Heart left ventricle (tissue), 16 donors: ENCODE measurements at regions not wholly inside any gene's neighbourhood (a gene's known extent, or its start where the extent isn't known, plus 50 kb on each side); places are given as distances from the start of the nearest gene placed in this dataset.

ENCODE experiments used
- ATAC-seq, 4 donors: fragments of 200-7000 bp; cut with Tn5 transposase; one replicate each; pipeline ENCODE4 v1.9.1; 2020 to 2022; ENCODE audit warnings: moderate library complexity in 4 of 4, mild to moderate bottlenecking in 3 of 4, moderate number of reproducible peaks in 1 of 4
- DNase-seq, 5 donors: peaks; one replicate each; pipeline ENCODE4 v3.0.0-alpha.2; 2020
- H3K27ac ChIP-seq, 12 donors: fragments of 200-600 bp; sonication (generic) in 4 of 12; one replicate each; pipeline versions ENCODE4 v1.5.0 to v1.8.0; 2016 to 2022; ENCODE audit warnings: mild to moderate bottlenecking in 2 of 12
- H3K27me3 ChIP-seq, 9 donors: fragments of 200-600 bp; sonication (generic) in 2 of 9; one replicate each; pipeline versions ENCODE4 v1.5.1 to v1.8.0; 2016 to 2022; ENCODE audit warnings: mild to moderate bottlenecking in 3 of 9
- H3K36me3 ChIP-seq, 9 donors: fragments of 200-600 bp; sonication (generic) in 2 of 9; one replicate each; pipeline versions ENCODE4 v1.5.0 to v1.8.0; 2018 to 2022; ENCODE audit warnings: mild to moderate bottlenecking in 2 of 9
- H3K4me1 ChIP-seq, 12 donors: fragments of 200-600 bp; sonication (generic) in 4 of 12; one replicate each; pipeline versions ENCODE4 v1.5.0 to v1.8.0; 2016 to 2022; ENCODE audit warnings: mild to moderate bottlenecking in 3 of 12
- H3K4me3 ChIP-seq, 12 donors: fragments of 200-600 bp; sonication (generic) in 4 of 12; one replicate each; pipeline versions ENCODE4 v1.5.0 to v1.8.0; 2017 to 2022; ENCODE audit warnings: mild to moderate bottlenecking in 9 of 12, moderate library complexity in 4 of 12
- H3K9me3 ChIP-seq, 12 donors: fragments of 200-600 bp; sonication (generic) in 4 of 12; one replicate each; pipeline versions ENCODE4 v1.5.0 to v1.8.0; 2016 to 2022; ENCODE audit warnings: mild to moderate bottlenecking in 1 of 12
- POLR2A ChIP-seq, 2 donors: fragments of 450-650 bp; IDR thresholded peaks; one replicate each; pipeline ENCODE4 v1.6.1; 2017; ENCODE audit warnings: antibody characterized with exemption in 2 of 2, mild to moderate bottlenecking in 2 of 2, moderate library complexity in 2 of 2
- WGBS, 4 donors: extraction: QIAGEN DNeasy Blood & Tissue Kit in 2 of 4; methylation state at CpG; one replicate each; pipeline versions ENCODE4 v1.1.5 to v1.1.7; 2013 to 2018; 5-methylcytosine and 5-hydroxymethylcytosine counted together
- intact Hi-C, 10 donors: fragments of 100-400 bp; cut with DNase I; formaldehyde crosslinking; loops; one replicate each; pipeline versions ENCODE4 v1.11.1 to v1.14.2; 2022
- TF ChIP-seq, protein P1 (sequence below), 12 donors: fragments of 200-600 bp; sonication (generic) in 4 of 12; IDR thresholded peaks; one replicate each; pipeline versions ENCODE4 v1.5.0 to v1.8.0; 2018 to 2022; ENCODE audit warnings: antibody characterized with exemption in 12 of 12, mild to moderate bottlenecking in 5 of 12
- donor health status: ischemic (EF 13 %, LVEDD 7.1; RV severe dilation, severe dysfunction).
- donor health status: healthy with polysubstance abuse.
- donor health status: DM: no; HTN: yes; CAD: no.
- donor health status: DM: no; HTN: no; CAD: no.
- donor health status: ischemic (EF 25% LVEDD 6.9; RV normal size, moderate dysfunction).
- donor health status: ischemic (EF 25% LVEDD 5.7; RV mildly dilated, moderate dysfunction).
- donor health status: healthy.
- donor health status: DM: yes; HTN: yes; CAD: no.
- donor health status: ischemic (EF 35%, LVEDD 5.7; RV mildly dilated, moderate dysfunction).
- donor health status: nonischemic (EF 11% LVEDD 7.7; RV severe dilation, severe dysfunction).
- donor health status: DM: yes; HTN: yes; CAD: no.
- donor health status: PGD.
- donor health status: ischemic (EF 29% LVEDD 5.4; RV normal size, mild dysfunction).
- donor health status: nonischemic (EF 23%, LVEDD 6.1; RV moderate dilation, normal function).

DNA sequence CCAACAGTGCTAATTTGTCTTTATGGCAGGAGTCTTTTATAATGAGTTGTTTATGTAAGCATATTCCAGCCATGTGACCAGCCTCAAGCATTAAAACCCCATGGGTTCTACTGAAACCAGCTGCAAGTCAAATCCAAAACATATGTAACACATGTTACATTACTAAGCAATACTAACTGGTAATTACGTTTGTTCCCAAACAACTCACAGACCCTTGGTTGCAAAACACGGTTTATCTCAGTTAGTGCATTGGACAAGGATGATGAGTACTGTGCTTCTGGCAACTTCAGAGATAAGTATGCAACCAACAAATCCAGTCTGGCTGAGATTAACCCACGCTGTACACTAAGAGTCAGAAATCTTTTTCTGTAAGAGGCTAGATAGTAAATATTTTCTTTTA is 110.1 kb upstream of the FAR2 start:
- H3K4me3 ChIP-seq: no peak overlapping the region
- H3K4me1 ChIP-seq: no peaks in the 10 kb centered on the region
- DNase-seq (no peak), ATAC-seq (peak in 2 of 4 donors; percentile 49 to 64)
- no peaks in the 10 kb centered on the region for H3K27me3 ChIP-seq
- no peak overlapping the region for H3K27ac ChIP-seq
- TF ChIP-seq POLR2A (IDR thresholded peaks at IDR 0.05): no peak
- TF ChIP-seq, protein P1, sequence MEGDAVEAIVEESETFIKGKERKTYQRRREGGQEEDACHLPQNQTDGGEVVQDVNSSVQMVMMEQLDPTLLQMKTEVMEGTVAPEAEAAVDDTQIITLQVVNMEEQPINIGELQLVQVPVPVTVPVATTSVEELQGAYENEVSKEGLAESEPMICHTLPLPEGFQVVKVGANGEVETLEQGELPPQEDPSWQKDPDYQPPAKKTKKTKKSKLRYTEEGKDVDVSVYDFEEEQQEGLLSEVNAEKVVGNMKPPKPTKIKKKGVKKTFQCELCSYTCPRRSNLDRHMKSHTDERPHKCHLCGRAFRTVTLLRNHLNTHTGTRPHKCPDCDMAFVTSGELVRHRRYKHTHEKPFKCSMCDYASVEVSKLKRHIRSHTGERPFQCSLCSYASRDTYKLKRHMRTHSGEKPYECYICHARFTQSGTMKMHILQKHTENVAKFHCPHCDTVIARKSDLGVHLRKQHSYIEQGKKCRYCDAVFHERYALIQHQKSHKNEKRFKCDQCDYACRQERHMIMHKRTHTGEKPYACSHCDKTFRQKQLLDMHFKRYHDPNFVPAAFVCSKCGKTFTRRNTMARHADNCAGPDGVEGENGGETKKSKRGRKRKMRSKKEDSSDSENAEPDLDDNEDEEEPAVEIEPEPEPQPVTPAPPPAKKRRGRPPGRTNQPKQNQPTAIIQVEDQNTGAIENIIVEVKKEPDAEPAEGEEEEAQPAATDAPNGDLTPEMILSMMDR (IDR thresholded peaks at IDR 0.05): no peak
- intact Hi-C loops: no loop called here
- H3K9me3 ChIP-seq: no peaks in the 10 kb centered on the region
- no peaks in the 10 kb centered on the region for H3K36me3 ChIP-seq
- 16 to 25% (median 18%) methylated on average over 3 of the region's 3 CpGs for WGBS, 4 donors

DNA sequence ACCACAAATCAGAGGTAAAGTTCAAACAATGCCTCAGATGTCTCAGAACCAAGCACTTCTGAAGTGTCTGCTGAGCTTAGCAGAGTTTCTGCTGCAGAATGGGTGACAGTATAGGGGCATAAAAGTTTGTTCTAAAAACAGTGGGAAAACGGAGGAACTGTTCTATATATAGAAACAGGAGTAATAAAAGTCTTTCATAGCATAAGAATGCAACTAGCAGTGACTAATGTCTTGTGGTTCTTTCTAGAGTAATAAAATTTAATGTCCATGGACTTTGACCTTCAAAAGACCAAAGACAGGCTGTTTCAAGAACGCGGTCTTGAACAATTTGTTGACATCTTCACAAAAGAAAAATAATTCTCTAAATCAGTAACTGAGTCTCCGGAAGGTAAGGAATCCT is 107.5 kb upstream of the FAR2 start:
- Histone ChIP-seq H3K4me3 (no peak overlapping the region), H3K4me1 (no peaks in the 10 kb centered on the region), H3K27me3 (no peaks in the 10 kb centered on the region), H3K27ac (no peak overlapping the region), H3K9me3 (no peaks in the 10 kb centered on the region), H3K36me3 (no peaks in the 10 kb centered on the region)
- DNase-seq (no peak), ATAC-seq (no peak)
- TF ChIP-seq, protein P1 (IDR thresholded peaks at IDR 0.05): no peak
- no peak for TF ChIP-seq POLR2A (IDR thresholded peaks at IDR 0.05)
- 55 to 66% (median 61%) methylated on average over 4 of the region's 4 CpGs for WGBS, 4 donors
- intact Hi-C loops: no loop called here

DNA sequence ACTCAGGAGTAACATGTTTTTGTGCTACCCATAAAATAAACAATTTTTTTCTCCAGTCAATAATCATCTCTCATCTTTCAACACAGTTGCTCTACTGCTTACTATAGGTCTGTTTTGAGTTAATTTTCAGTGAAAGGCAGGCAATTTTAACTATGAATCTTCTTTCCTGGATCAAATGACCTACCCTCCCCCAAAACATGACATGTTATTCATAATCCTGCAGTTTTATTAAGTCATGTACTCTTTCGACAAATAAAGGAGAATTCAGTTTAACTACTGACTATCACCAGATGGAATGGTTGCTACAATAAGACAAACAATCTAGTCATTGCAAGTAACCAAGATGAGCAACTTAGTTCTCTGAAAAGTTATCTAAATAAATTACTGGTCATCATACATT is 106.0 kb upstream of the FAR2 start:
- 79 to 89% (median 85%) methylated on average over 1 of the region's 1 CpG for WGBS, 4 donors
- no peak for TF ChIP-seq POLR2A (IDR thresholded peaks at IDR 0.05)
- TF ChIP-seq, protein P1 (IDR thresholded peaks at IDR 0.05): no peak
- Histone ChIP-seq H3K36me3 (no peaks in the 10 kb centered on the region), H3K27ac (no peak overlapping the region), H3K4me1 (no peaks in the 10 kb centered on the region), H3K9me3 (peaks cover 0 to 7% (median 0%) of the 10 kb centered on the region in 12 donors), H3K27me3 (no peaks in the 10 kb centered on the region), H3K4me3 (no peak overlapping the region)
- DNase-seq: no peak
- ATAC-seq: no peak
- intact Hi-C loops: no loop called here

DNA sequence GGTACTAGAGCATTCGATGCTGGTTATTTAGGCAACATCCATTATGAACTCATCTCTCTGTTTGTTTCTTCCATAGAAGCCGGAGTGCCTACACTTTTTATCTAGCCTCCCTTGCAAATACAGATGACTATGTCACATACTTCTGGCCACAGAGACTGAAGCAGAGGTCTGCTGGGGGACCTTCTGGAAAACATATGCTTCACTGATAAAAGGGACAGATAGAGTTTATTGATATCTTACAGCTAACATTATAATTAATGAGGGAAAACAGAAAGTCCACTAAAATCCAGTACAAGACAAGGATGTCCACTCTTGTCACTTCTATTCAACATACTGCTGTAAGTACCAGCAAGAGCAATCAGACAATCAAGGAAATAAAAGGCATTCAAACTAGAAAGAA is 104.3 kb upstream of the FAR2 start:
- no peaks in the 10 kb centered on the region for H3K36me3 ChIP-seq
- H3K4me1 ChIP-seq: no peaks in the 10 kb centered on the region
- H3K27me3 ChIP-seq: no peaks in the 10 kb centered on the region
- intact Hi-C loops: no loop called here
- no peak overlapping the region for H3K27ac ChIP-seq
- 0 to 38% (median 34%) methylated on average over 2 of the region's 2 CpGs for WGBS, 4 donors
- H3K9me3 ChIP-seq: peaks cover 0 to 7% (median 0%) of the 10 kb centered on the region in 12 donors
- DNase-seq (no peak), ATAC-seq (no peak)
- TF ChIP-seq POLR2A (IDR thresholded peaks at IDR 0.05): no peak
- TF ChIP-seq, protein P1 (IDR thresholded peaks at IDR 0.05): no peak
- H3K4me3 ChIP-seq: no peak overlapping the region
